WTC11 (cell line): ENCODE measurements at regions not wholly inside any gene's neighbourhood (a gene's known extent, or its start where the extent isn't known, plus 50 kb on each side); places are given as distances from the start of the nearest gene placed in this dataset.

ENCODE experiments used
- ATF6 ChIP-seq: sonication (generic); formaldehyde crosslinking; IDR thresholded peaks from 2 replicates; pipeline ENCODE4 v1.8.1; 2023; ENCODE audit warnings: mild to moderate bottlenecking, missing genetic modification reagents
- CTCF ChIP-seq: fragments of 200-600 bp; IDR thresholded peaks from 2 replicates; pipeline ENCODE4 v1.8.0; 2022; ENCODE audit warnings: antibody characterized with exemption
- TP53 ChIP-seq: sonication (generic); formaldehyde crosslinking; IDR thresholded peaks from 2 replicates; pipeline ENCODE4 v1.8.1; 2023; ENCODE audit warnings: mild to moderate bottlenecking, missing genetic modification reagents
- ZNF232 ChIP-seq: sonication (generic); formaldehyde crosslinking; IDR thresholded peaks from 2 replicates; pipeline ENCODE4 v1.8.0; 2022; ENCODE audit warnings: mild to moderate bottlenecking, missing genetic modification reagents
- TF ChIP-seq, protein P1 (sequence below): sonication (generic); formaldehyde crosslinking; IDR thresholded peaks from 2 replicates; pipeline ENCODE4 v1.8.0; 2022; ENCODE audit warnings: missing genetic modification reagents
- TF ChIP-seq, protein P2 (sequence below): sonication (generic); formaldehyde crosslinking; IDR thresholded peaks from 2 replicates; pipeline ENCODE4 v1.8.0; 2022; ENCODE audit warnings: mild to moderate bottlenecking, missing genetic modification reagents

DNA sequence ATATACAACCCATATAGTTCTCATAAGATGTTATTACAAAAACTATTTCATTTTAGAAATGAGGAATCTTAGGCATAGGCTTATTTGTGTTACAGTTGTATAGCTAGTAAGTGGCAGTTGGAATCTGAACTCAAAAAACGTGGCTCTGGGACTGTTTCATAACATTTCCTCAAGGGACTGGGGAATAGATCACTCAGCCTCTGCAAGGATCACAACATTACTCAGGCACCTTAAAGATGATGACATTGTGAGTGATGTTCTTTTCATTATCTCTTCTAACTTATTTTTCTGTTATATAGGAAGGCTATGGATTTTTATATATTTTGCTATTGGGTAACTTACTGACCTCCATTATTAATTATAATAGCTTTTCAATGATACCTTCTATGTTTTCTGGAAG lies 774.2 kb upstream of the LCORL start:
- TF ChIP-seq CTCF (no peak), ZNF232 (CRISPR knock-in tag) (no peak), TP53 (CRISPR knock-in tag) (no peak), ATF6 (CRISPR knock-in tag) (no peak)
- TF ChIP-seq, protein P1, sequence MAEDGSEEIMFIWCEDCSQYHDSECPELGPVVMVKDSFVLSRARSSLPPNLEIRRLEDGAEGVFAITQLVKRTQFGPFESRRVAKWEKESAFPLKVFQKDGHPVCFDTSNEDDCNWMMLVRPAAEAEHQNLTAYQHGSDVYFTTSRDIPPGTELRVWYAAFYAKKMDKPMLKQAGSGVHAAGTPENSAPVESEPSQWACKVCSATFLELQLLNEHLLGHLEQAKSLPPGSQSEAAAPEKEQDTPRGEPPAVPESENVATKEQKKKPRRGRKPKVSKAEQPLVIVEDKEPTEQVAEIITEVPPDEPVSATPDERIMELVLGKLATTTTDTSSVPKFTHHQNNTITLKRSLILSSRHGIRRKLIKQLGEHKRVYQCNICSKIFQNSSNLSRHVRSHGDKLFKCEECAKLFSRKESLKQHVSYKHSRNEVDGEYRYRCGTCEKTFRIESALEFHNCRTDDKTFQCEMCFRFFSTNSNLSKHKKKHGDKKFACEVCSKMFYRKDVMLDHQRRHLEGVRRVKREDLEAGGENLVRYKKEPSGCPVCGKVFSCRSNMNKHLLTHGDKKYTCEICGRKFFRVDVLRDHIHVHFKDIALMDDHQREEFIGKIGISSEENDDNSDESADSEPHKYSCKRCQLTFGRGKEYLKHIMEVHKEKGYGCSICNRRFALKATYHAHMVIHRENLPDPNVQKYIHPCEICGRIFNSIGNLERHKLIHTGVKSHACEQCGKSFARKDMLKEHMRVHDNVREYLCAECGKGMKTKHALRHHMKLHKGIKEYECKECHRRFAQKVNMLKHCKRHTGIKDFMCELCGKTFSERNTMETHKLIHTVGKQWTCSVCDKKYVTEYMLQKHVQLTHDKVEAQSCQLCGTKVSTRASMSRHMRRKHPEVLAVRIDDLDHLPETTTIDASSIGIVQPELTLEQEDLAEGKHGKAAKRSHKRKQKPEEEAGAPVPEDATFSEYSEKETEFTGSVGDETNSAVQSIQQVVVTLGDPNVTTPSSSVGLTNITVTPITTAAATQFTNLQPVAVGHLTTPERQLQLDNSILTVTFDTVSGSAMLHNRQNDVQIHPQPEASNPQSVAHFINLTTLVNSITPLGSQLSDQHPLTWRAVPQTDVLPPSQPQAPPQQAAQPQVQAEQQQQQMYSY (CRISPR knock-in tag): no peak
- TF ChIP-seq, protein P2, sequence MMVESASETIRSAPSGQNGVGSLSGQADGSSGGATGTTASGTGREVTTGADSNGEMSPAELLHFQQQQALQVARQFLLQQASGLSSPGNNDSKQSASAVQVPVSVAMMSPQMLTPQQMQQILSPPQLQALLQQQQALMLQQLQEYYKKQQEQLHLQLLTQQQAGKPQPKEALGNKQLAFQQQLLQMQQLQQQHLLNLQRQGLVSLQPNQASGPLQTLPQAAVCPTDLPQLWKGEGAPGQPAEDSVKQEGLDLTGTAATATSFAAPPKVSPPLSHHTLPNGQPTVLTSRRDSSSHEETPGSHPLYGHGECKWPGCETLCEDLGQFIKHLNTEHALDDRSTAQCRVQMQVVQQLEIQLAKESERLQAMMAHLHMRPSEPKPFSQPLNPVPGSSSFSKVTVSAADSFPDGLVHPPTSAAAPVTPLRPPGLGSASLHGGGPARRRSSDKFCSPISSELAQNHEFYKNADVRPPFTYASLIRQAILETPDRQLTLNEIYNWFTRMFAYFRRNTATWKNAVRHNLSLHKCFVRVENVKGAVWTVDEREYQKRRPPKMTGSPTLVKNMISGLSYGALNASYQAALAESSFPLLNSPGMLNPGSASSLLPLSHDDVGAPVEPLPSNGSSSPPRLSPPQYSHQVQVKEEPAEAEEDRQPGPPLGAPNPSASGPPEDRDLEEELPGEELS (CRISPR knock-in tag): no peak
